Fibroblast of skin of abdomen (primary cell): ENCODE measurements at regions not wholly inside any gene's neighbourhood (a gene's known extent, or its start where the extent isn't known, plus 50 kb on each side); places are given as distances from the start of the nearest gene placed in this dataset.

Experiments
- DNase-seq: peaks from one replicate; pipeline ENCODE4 v3.0.0-alpha.2; 2013

- no peak for DNase-seq
Measured at GRCh38 chr2:16330012-16330411, 335.6 kb downstream of the CYRIA start.

GRCh38 chr2:16329421-16329820 is 336.2 kb downstream of the CYRIA start:
- no peak for DNase-seq

- no peak for DNase-seq
Measured at GRCh38 chr2:16328521-16329190, 337.0 kb downstream of the CYRIA start.

GRCh38 chr2:16327326-16327725 is 338.3 kb downstream of the CYRIA start:
- DNase-seq = no peak

- no peak for DNase-seq
Measured at GRCh38 chr2:16326711-16327300, 338.8 kb downstream of the CYRIA start.

- DNase-seq = no peak
Measured at GRCh38 chr2:16325976-16326510, 339.6 kb downstream of the CYRIA start.

- no peak for DNase-seq
Measured at GRCh38 chr2:16325016-16325975, 340.3 kb downstream of the CYRIA start.

- no peak for DNase-seq
Measured at GRCh38 chr2:16324544-16324937, 341.1 kb downstream of the CYRIA start.

- no peak for DNase-seq
Measured at GRCh38 chr2:16323551-16324543, 341.8 kb downstream of the CYRIA start.

GRCh38 chr2:16323126-16323520 is 342.5 kb downstream of the CYRIA start:
- DNase-seq = no peak

- peak; percentile 44 for DNase-seq
Measured at GRCh38 chr2:16322308-16323125, 343.1 kb downstream of the CYRIA start.

GRCh38 chr2:16321872-16322271 is 343.8 kb downstream of the CYRIA start:
- DNase-seq = no peak

GRCh38 chr2:16321256-16321655 is 344.4 kb downstream of the CYRIA start:
- DNase-seq = no peak

- DNase-seq = no peak
Measured at GRCh38 chr2:16320716-16321115, 344.9 kb downstream of the CYRIA start.

GRCh38 chr2:16319551-16320121 is 346.0 kb downstream of the CYRIA start:
- DNase-seq = no peak

GRCh38 chr2:16318474-16319195 is 347.0 kb downstream of the CYRIA start:
- DNase-seq = peak; percentile 5

- DNase-seq = no peak
Measured at GRCh38 chr2:16318051-16318450, 347.6 kb downstream of the CYRIA start.

GRCh38 chr2:16317211-16317830 is 348.3 kb downstream of the CYRIA start:
- DNase-seq = no peak

- DNase-seq = no peak
Measured at GRCh38 chr2:16316456-16317210, 349.0 kb downstream of the CYRIA start.
